Eye (tissue), 1 donor: ENCODE measurements at regions not wholly inside any gene's neighbourhood (a gene's known extent, or its start where the extent isn't known, plus 50 kb on each side); places are given as distances from the start of the nearest gene placed in this dataset.
A peak's percentile ranks its signal among the peaks of the same experiment; 100 is the strongest.
"Not testable (repeated sequence)": the region's sequence is repeated elsewhere in the genome, so short reads cannot be mapped to it uniquely, and the experiment has no call there.

Experiments used
- DNase-seq: peaks from one replicate; pipeline ENCODE4 v3.0.0-alpha.2; 2015

DNA sequence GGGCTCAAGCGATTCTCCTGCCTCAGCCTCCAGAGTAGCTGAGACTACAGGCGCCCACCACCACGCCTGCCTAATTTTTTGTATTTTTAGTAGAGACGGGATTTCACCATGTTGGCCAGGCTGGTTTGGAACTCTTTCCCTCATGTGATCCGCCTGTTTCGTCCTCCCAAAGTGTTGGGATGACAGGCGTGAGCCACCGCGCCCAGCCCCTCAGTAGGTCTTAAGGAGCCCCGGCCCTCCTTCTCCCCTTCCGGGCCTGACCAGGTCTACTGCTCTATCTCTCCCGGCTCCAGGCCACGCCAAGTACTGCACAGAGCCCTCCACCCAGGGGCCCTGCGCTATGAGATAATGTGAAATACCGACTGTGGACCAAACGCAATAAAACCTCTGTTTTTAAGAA, 785.5 kb downstream of the FOXD4L5 start:
- not testable (repeated sequence) for DNase-seq

DNA sequence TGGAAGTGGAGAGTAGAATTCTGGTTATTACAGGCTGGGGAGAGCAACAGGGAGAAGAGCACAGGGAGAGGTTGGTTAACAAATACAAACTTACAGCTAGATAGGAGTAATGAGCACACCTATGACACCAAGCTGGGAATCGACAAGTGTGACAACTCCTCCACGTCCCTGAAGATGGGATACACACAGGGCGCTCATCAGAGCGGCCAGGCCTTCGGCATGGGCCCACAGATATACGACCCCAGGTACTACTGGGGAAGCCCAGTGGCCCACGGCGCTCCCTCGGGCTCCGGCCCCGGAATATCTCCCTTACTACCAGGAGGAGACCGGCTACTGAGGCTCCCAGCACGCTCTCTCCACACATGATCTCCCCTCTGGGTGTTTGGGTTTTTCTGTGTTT, 786.6 kb downstream of the FOXD4L5 start:
- not testable (repeated sequence) for DNase-seq

DNA sequence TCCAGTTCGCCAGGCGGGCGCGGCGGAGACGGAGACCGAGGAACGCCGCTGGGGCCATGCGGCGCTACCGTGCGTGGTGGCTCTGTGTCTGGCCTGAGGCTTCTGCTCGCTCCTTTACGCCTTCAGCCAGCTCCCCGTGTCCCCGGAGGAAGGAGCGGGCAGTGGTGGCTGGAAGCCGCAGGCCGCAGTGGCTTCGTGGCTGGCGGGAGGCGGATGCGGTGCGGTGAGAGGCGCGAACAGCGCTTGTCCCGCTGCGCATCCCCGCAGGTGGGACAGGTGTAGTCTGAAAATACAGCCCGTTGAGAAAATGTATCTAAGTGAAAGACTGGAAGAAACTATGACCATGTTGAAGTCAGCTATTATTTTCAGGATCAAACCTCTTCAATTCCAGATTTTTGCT, 796.5 kb downstream of the FOXD4L5 start:
- DNase-seq: not testable (repeated sequence)

DNA sequence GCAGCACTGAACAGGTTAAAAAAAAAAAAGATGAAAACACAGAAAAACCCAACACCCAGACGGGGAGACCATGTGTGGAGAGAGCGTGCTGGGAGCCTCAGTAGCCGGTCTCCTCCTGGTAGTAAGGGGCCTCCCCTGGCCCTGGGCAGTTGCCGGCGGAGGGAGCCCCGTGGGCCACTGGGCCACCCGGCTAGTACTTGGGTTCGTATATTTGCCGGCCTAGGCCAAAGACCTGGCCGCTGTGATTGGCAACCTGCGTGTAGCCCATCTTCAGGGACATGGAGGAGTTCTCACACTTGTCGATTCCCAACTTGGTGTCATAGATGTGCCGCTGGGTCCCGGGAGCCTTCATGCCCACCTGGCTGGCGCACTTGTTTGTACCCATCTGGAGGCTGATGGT, 798.9 kb downstream of the FOXD4L5 start:
- DNase-seq: not testable (repeated sequence)

DNA sequence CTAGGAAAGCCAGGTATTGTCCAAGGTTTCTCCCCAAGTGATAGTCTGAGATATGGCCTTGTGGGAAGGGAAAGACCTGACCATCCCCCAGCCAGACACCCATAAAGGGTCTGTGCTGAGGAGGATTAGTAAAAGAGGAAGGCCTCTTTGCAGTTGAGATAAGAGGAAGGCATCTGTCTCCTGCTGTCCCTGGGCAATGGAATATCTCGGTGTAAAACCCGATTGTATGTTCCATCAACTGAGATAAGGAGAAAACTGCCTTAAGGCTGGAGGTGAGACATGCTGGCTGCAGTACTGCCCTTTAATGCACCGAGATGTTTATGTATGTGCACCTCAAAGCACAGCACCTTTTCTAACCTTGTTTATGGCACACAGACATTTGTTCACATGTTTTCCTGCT, 805.9 kb downstream of the FOXD4L5 start:
- DNase-seq: not testable (repeated sequence)

DNA sequence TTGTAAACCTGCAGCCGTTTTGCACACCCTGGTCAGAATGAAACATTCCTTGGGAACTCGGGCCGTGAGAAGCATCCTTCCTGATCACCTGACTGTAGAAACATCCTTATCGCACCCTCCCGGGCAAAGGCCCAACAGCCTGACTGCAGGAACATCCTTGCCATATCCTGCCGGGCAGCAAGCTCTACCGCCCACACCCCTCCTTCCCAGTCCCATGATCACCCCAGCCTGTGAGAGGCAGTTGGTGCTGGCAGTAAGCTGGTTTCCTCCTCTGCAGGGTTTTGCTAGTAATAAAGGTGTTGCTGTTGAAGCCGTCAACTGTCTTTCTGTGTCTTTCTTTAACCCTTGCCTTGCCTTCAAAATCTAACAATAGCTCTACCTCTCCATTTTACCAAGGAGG, 816.1 kb downstream of the FOXD4L5 start:
- not testable (repeated sequence) for DNase-seq

DNA sequence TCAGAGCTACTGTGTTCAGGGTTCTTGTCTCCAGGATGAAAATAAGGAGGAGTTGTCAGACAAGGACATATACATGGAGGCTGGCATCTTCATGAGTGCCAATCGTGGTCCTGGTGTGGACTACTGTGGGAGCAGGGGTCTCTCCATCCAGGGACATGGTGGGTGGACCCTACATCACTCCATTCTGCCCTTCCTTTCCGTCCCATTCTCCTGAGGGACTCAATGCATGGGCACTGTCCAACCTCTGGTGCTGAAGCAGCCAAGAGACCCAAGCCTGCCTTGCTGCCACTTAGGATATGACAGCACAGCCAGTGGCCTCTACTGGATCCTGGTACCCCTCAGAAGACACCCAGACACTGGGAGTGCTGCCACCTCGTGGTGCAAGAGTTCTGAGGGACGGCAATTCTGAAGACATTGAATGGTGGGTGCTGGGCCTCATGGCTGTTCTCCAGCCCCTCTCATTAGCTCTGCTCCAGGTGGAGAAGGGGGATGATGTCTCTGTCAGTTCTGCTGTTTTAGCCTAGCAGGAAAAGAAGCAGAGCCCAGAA, 818.9 kb downstream of the FOXD4L5 start:
- peak; percentile 1 for DNase-seq

DNA sequence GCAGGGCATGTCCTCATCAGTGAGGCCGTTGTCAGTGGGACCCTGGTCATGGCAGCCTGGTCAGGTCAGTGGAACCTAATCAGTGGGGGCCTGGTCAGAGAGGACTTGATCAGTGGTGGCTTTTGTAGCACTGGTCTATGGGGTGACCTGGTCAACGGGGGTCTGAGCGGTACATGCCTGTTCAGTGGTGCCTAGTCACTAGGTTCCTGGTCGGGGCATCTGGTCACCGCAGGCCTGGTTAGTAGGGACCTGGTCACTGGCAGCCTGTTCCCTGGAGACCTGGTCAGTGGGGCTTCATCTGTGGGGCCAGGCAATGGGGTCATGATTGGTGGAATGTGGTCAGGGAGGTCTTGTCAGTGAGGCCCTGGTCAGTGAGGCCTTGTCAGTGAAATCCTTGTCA, 823.1 kb downstream of the FOXD4L5 start:
- DNase-seq: not testable (repeated sequence)

DNA sequence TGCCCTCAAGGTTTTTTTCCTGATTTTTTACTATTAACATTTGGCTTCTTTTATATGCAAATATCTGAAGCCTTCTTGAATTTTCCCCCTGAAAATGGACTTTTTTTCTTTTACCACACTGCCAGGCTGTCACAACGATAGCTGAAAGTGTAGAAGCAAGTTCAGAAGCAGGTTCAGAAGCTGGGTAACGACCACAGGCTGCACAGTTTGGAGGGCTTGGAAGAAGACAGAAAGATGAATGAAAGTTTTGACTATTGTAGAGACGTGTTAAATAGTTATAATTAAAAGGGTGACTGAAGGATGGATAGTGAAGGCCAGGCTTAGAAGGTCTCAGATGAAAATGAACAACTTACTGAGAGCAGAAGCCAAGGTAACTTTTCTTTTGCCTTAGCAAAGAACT, 826.4 kb downstream of the FOXD4L5 start:
- not testable (repeated sequence) for DNase-seq

DNA sequence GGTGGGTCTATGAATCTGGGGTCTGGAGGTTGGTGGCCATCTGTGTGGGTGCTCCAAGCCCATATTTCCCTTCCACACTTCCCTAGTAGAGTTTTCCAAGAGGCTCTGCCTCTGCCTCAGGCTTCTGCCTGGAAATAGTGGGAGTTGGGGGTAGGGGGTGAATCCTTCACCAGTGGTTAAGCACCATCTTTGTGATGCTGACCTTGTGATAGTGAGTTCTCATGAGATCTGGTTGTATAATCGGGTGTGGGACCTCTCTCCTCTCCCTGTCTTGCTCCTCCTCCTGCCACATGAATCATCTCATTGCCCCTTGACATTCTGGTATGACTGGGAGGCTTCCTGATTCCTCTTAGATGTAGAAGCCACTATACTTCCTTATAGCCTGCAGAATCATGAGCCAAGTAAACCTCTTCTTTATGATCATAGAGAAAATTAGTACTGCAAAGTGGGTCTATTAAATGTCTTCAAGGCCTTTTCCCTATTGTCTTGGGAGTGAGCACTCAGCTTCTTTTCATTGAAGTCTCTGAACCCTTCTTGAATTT, 829.8 kb downstream of the FOXD4L5 start:
- not testable (repeated sequence) for DNase-seq

DNA sequence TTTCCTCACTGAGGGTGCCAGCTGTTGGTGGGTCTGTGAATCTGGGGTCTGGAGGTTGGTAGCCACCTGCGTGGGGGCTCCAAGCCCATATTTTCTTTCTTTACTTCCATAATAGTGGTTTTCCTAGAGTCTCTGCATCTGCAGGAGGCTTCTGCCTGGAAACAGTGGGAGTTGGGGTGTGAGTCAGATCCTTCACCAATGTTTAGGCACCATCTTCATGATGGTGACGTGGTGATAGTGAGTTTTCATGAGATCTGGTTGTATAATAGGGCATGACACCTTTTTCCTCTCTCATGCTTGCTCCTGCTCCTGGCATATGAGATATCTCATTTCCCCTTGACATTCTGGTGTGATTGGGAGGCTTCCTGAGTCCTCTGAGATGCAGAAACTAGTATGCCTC, 832.9 kb downstream of the FOXD4L5 start:
- DNase-seq: not testable (repeated sequence)

DNA sequence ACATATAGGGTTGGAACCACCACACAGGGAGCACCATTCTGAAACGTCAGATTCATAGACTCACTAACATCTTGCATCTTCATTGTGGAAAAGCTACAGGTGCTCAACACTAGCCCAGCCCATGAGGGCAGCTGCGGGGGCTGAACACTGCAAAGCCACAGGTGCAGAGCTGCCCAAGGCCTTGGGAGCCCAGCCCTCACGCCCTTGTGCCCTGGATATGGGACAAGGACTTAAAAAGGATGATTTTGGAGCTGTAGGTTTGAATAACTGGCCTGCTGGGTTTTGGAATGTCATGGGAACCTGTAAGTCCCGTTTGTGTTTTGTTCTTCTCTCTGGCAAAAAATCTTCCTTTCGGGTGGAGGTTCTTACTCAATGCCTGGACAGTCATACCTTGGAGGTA, 834.4 kb downstream of the FOXD4L5 start:
- not testable (repeated sequence) for DNase-seq

DNA sequence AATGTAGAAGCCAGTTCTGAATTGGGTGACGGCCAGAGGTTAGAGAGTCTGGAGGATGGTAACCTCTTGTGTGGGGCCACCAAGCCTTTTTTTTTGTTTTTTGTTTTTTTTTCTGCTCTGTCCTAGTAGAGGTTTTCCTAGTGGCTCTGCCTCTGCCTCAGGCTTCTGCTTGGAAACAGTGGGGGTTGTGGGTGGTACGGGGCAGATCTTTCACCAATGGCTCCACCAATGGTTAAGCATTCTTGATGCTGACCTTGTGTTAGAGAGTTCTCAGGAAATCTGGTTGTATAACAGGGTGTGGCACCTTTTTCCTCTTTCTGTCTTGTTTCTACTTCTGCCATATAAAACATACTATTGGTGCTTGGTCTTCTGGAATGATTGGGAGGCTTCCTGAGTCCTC, 836.0 kb downstream of the FOXD4L5 start:
- DNase-seq: not testable (repeated sequence)

DNA sequence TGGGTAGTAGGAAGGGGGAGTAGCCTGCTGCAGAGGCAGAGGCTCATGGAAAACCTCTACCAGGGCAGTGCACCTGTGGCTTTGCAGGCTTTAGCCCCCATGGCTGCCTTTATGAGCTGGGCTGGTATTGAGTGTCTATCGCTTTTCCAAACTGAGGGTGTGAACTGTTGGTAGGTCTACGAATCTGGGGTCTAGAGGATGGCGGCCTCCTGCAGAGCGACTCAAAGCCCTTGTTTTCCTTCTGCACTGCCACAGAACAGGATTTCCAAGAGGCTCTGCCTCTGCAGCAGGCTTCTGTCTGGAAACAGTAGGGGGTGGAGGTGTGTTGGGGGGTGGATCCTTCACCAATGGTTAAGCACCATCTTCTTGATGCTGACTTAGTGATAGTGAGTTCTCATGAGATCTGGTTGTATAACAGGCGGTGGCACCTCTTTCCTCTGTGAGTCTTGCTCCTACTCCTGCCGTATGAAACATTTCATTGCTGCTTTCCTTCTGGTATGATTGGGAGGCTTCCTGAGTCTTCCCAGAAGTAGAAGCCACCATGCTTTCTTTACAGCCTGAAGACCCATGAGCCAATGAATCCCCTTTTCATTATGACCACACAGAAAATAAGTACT, 840.0 kb downstream of the FOXD4L5 start:
- not testable (repeated sequence) for DNase-seq

DNA sequence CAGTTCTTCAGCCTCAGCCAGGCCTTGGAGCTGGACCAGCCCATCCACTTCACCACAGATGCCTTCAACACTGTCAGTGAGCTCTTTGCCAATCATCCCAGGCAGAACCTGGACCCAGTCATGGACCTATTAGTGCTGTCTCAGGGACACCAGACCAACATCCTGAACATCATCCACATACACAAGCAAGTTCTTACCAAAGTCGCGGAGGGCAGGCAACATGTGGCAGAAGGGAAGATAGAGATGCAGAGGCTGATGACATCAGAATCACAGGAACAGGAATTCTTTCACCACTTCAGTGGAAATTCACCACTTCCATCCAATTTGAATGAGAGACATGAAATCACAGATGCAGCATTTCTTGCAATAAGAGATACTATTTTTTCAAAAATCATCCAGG, 845.3 kb downstream of the FOXD4L5 start:
- DNase-seq: not testable (repeated sequence)
